ENCODE measurements at regions not wholly inside any gene's neighbourhood (a gene's known extent, or its start where the extent isn't known, plus 50 kb on each side); places are given as distances from the start of the nearest gene placed in this dataset.

- TF ChIP-seq CTCF (IDR thresholded peaks at IDR 0.05; ENCODE audit: low read depth, low read length) (no peak), EZH2phosphoT487 (IDR thresholded peaks at IDR 0.05; ENCODE audit: low read depth) (no peak)
These were observed 475.1 kb upstream of the ANKRD30A start for GRCh38 chr10:36650274-36650673.

Data from OCI-LY3 (cell line).